IMR-90 (cell line): ENCODE measurements at regions not wholly inside any gene's neighbourhood (a gene's known extent, or its start where the extent isn't known, plus 50 kb on each side); places are given as distances from the start of the nearest gene placed in this dataset.

Experiments
- ATAC-seq: fragments of 200-7000 bp; cut with Tn5 transposase; 2 replicates; pipeline ENCODE4 v1.9.1; 2020; ENCODE audit warnings: low read depth, mild to moderate bottlenecking, moderate library complexity
- BruUV-seq: library from RNA; stranded (reverse); fragments of 400-500 nt; replicated peaks from 2 replicates; lab custom pipeline; 2021; lab: Mats Ljungman, UMichigan
- CTCF ChIA-PET: fragments of 300-600 bp; formaldehyde crosslinking; extraction: SDS; loops from one replicate; lab custom pipeline; 2021; ENCODE audit warnings: antibody characterized with exemption; lab: Yijun Ruan, JAX
- POLR2A ChIA-PET: fragments of 300-600 bp; sonication (Branson Sonifier 250); formaldehyde crosslinking; loops from one replicate; lab custom pipeline; 2022; ENCODE audit warnings: antibody characterized with exemption; ENCODE audit not compliant: unreplicated experiment; lab: Charles Lee
- DNase-seq: peaks from one replicate; pipeline ENCODE4 v3.0.0; 2013
- H2AFZ ChIP-seq: replicated peaks from 2 replicates; pipeline ENCODE3; 2013; ENCODE audit warnings: low read length, mild to moderate bottlenecking; ENCODE audit not compliant: poor library complexity
- H2AK5ac ChIP-seq: 2 replicates; pipeline ENCODE4 v1.6.1; 2013; ENCODE audit warnings: low read depth, low read length, inconsistent platforms
- H2AK9ac ChIP-seq: replicated peaks from 2 replicates; pipeline ENCODE3; 2013; ENCODE audit warnings: mild to moderate bottlenecking, low read depth, low read length, moderate library complexity; ENCODE audit not compliant: poor library complexity
- H2BK120ac ChIP-seq: 2 replicates; pipeline ENCODE4 v1.6.1; 2013; ENCODE audit warnings: low read depth, low read length, inconsistent platforms
- H2BK15ac ChIP-seq: 3 replicates; pipeline ENCODE4 v1.6.1; 2013; ENCODE audit warnings: low read depth, low read length, inconsistent platforms
- H2BK20ac ChIP-seq: 2 replicates; pipeline ENCODE4 v1.6.1; 2013; ENCODE audit warnings: low read depth, mild to moderate bottlenecking, inconsistent platforms, low read length, moderate library complexity
- H2BK5ac ChIP-seq: 2 replicates; pipeline ENCODE4 v1.6.1; 2013; ENCODE audit warnings: mild to moderate bottlenecking, low read depth, low read length, inconsistent platforms; ENCODE audit not compliant: poor library complexity, severe bottlenecking
- H3K14ac ChIP-seq: replicated peaks from 2 replicates; pipeline ENCODE4 v1.6.1; 2013; ENCODE audit warnings: low read depth, low read length, inconsistent platforms
- H3K18ac ChIP-seq: 2 replicates; pipeline ENCODE4 v1.6.1; 2013; ENCODE audit warnings: low read depth, low read length, control low read depth
- H3K23ac ChIP-seq: 2 replicates; pipeline ENCODE4 v1.6.1; 2013; ENCODE audit warnings: low read depth, low read length, inconsistent platforms
- H3K27ac ChIP-seq: 2 replicates; pipeline ENCODE4 v1.5.1; 2013; ENCODE audit warnings: mild to moderate bottlenecking, control low read depth, low read length; ENCODE audit not compliant: insufficient read depth
- H3K27me3 ChIP-seq: 2 replicates; pipeline ENCODE4 v1.6.1; 2013; ENCODE audit warnings: low read length; ENCODE audit not compliant: control insufficient read depth, insufficient read depth
- H3K36me3 ChIP-seq: 2 replicates; pipeline ENCODE4 v1.6.1; 2013; ENCODE audit warnings: low read length, mixed read lengths; ENCODE audit not compliant: control insufficient read depth, insufficient read depth
- H3K4ac ChIP-seq: 2 replicates; pipeline ENCODE4 v1.6.1; 2013; ENCODE audit warnings: low read depth, low read length, inconsistent platforms
- H3K4me1 ChIP-seq: 2 replicates; pipeline ENCODE4 v1.6.1; 2013; ENCODE audit warnings: low read length, mixed read lengths; ENCODE audit not compliant: control insufficient read depth, insufficient read depth
- H3K4me2 ChIP-seq: 2 replicates; pipeline ENCODE4 v1.6.1; 2013; ENCODE audit warnings: low read depth, mild to moderate bottlenecking, control low read depth, low read length, moderate library complexity
- H3K4me3 ChIP-seq: 2 replicates; pipeline ENCODE4 v1.5.1; 2013; ENCODE audit warnings: low read depth, mild to moderate bottlenecking, control low read depth, low read length, moderate library complexity; ENCODE audit not compliant: insufficient read depth
- H3K56ac ChIP-seq: 2 replicates; pipeline ENCODE4 v1.6.1; 2013; ENCODE audit warnings: low read length, inconsistent platforms; ENCODE audit not compliant: insufficient read depth; ENCODE audit errors: extremely low read depth
- H3K79me1 ChIP-seq, 2 experiments: 2 replicates each; pipeline ENCODE4 v1.6.1; 2013; ENCODE audit warnings: low read length in 2 of 2, inconsistent platforms in 1 of 2, low read depth in 1 of 2
- H3K9ac ChIP-seq: 2 replicates; pipeline ENCODE4 v1.6.1; 2013; ENCODE audit warnings: low read depth, low read length, control low read depth
- H3K9me1 ChIP-seq: 2 replicates; pipeline ENCODE4 v1.6.1; 2013; ENCODE audit warnings: low read length, inconsistent platforms; ENCODE audit not compliant: insufficient read depth
- H3K9me3 ChIP-seq: 2 replicates; pipeline ENCODE4 v1.6.1; 2013; ENCODE audit warnings: low read length; ENCODE audit not compliant: control insufficient read depth, insufficient read depth
- H4K20me1 ChIP-seq: 2 replicates; pipeline ENCODE4 v1.6.1; 2013; ENCODE audit warnings: low read length, inconsistent platforms; ENCODE audit not compliant: insufficient read depth
- H4K5ac ChIP-seq: 2 replicates; pipeline ENCODE4 v1.6.1; 2013; ENCODE audit warnings: mild to moderate bottlenecking, low read depth, low read length, control low read depth
- H4K8ac ChIP-seq, 2 experiments: 2 replicates each; pipeline ENCODE4 v1.6.1; 2013; ENCODE audit warnings: low read depth in 2 of 2, low read length in 2 of 2, control low read depth in 1 of 2, inconsistent platforms in 1 of 2
- H4K91ac ChIP-seq: 2 replicates; pipeline ENCODE4 v1.6.1; 2013; ENCODE audit warnings: low read depth, low read length, inconsistent platforms; ENCODE audit not compliant: insufficient read depth
- CEBPB ChIP-seq: IDR thresholded peaks from 2 replicates; pipeline ENCODE4 v1.6.1; 2012; ENCODE audit warnings: low read depth, low read length, improper control_type of control experiment
- CHD1 ChIP-seq: IDR thresholded peaks from 2 replicates; pipeline ENCODE4 v1.6.1; 2012; ENCODE audit warnings: low read depth, low read length, improper control_type of control experiment
- CTCF ChIP-seq: conservative IDR thresholded peaks from 2 replicates; pipeline ENCODE4 v1.5.1; 2012; ENCODE audit warnings: mild to moderate bottlenecking, low read depth, low read length, improper control_type of control experiment
- ELK1 ChIP-seq: fragments of 150-350 bp; IDR thresholded peaks from 2 replicates; pipeline ENCODE4 v1.6.1; 2016; ENCODE audit warnings: low read depth, mild to moderate bottlenecking, low read length, moderate library complexity, borderline replicate concordance
- FOS ChIP-seq: fragments of 150-350 bp; IDR thresholded peaks from 2 replicates; pipeline ENCODE4 v1.6.1; 2016; ENCODE audit warnings: low read depth, low read length
- MAFK ChIP-seq: IDR thresholded peaks from 2 replicates; pipeline ENCODE4 v1.6.1; 2012; ENCODE audit warnings: low read depth, low read length, improper control_type of control experiment
- MAZ ChIP-seq: IDR thresholded peaks from 2 replicates; pipeline ENCODE4 v1.6.1; 2012; ENCODE audit warnings: low read depth, mild to moderate bottlenecking, low read length, improper control_type of control experiment, moderate library complexity, borderline replicate concordance
- MXI1 ChIP-seq: IDR thresholded peaks from 2 replicates; pipeline ENCODE4 v1.6.1; 2012; ENCODE audit warnings: low read depth, mild to moderate bottlenecking, low read length, moderate library complexity, borderline replicate concordance
- NFE2L2 ChIP-seq: fragments of 150-350 bp; IDR thresholded peaks from 2 replicates; pipeline ENCODE4 v1.6.1; 2016; ENCODE audit warnings: low read depth, mild to moderate bottlenecking, low read length
- POLR2A ChIP-seq: IDR thresholded peaks from 2 replicates; pipeline ENCODE4 v1.6.1; 2012; ENCODE audit warnings: mild to moderate bottlenecking, low read depth, low read length
- RAD21 ChIP-seq: IDR thresholded peaks from 2 replicates; pipeline ENCODE4 v1.6.1; 2012; ENCODE audit warnings: low read length, improper control_type of control experiment
- RCOR1 ChIP-seq: IDR thresholded peaks from 2 replicates; pipeline ENCODE4 v1.6.1; 2012; ENCODE audit warnings: mild to moderate bottlenecking, low read length, improper control_type of control experiment; ENCODE audit not compliant: insufficient replicate concordance
- RFX5 ChIP-seq: IDR thresholded peaks from 2 replicates; pipeline ENCODE4 v1.8.0; 2012; ENCODE audit warnings: low read depth, mild to moderate bottlenecking, low read length, moderate library complexity
- SMC3 ChIP-seq: fragments of 150-350 bp; IDR thresholded peaks from 2 replicates; pipeline ENCODE4 v1.6.1; 2016; ENCODE audit warnings: low read depth, mild to moderate bottlenecking, antibody characterized with exemption, low read length, moderate library complexity
- USF2 ChIP-seq: fragments of 150-350 bp; IDR thresholded peaks from 2 replicates; pipeline ENCODE4 v1.6.1; 2017; ENCODE audit warnings: mild to moderate bottlenecking, antibody characterized with exemption, low read length, low read depth
- WGBS, 2 experiments: methylation state at CpG; one replicate each; pipeline versions ENCODE4 v1.1.5 to v1.1.7; 2013; ENCODE audit warnings: missing lambda C conversion rate in 2 of 2; ENCODE audit not compliant: insufficient read length in 1 of 2; ENCODE audit errors: extremely low coverage in 2 of 2; 5-methylcytosine and 5-hydroxymethylcytosine counted together
- dilution Hi-C: fragments of 300-500 bp; cut with HindIII; formaldehyde crosslinking; loops from one replicate; pipeline ENCODE4 v1.14.3; 2018; ENCODE audit warnings: low sequenced_read_pairs; ENCODE audit not compliant: unreplicated experiment
- in situ Hi-C: fragments of 300-500 bp; cut with MboI; formaldehyde crosslinking; loops from 3 replicates; pipeline ENCODE4 v1.14.3; 2019; ENCODE audit warnings: low sequenced_read_pairs, inconsistent platforms, mixed read lengths
- intact Hi-C: fragments of 100-400 bp; cut with micrococcal nuclease; formaldehyde crosslinking; loops from 2 replicates; pipeline ENCODE4 v1.10.0; 2022

- 79% methylated on average over 4 of the region's 9 CpGs; no CpG with 5 or more reads in 1 of the 2 experiments for WGBS, 2 experiments
- ChIA-PET POLR2A (no interaction called here), CTCF (interaction anchor here (0.8 to 1.0 kb wide), 3 partner anchors 11 to 541 kb away, joined by 3 to 4 read pairs (median 3); no protein-coding TSS in a partner anchor)
- Histone ChIP-seq H4K8ac (peak overlapping the region in 1 of 2 experiments; percentile 48; a peak in 1 of 4 replicates), H2BK5ac (no peak overlapping the region), H3K27me3 (no peaks in the 10 kb centered on the region), H3K36me3 (no peaks in the 10 kb centered on the region), H4K91ac (no peak overlapping the region), H2AK5ac (no peak overlapping the region), H3K4me2 (peak overlapping the region; percentile 36; the same call in 1 of the 2 replicates), H3K4me3 (no peak overlapping the region), H2AK9ac (no peak overlapping the region), H4K20me1 (no peaks in the 10 kb centered on the region), H3K4ac (no peak overlapping the region), H2BK120ac (peak overlapping the region; percentile 11; the same call in 1 of the 2 replicates), H3K9me1 (no peaks in the 10 kb centered on the region), H4K5ac (peak overlapping the region; percentile 39; the same call in 1 of the 2 replicates), H3K23ac (no peak overlapping the region), H3K27ac (no peak overlapping the region), H3K18ac (0 out of 2 replicates have a peak overlapping the region, but pooled peaks have one; percentile 10), H2AFZ (peak overlapping the region; percentile 48), H3K4me1 (peaks cover 6% of the 10 kb centered on the region; the same call in 1 of the 2 replicates), H2BK20ac (no peak overlapping the region; the same call in 1 of the 2 replicates), H3K9me3 (no peaks in the 10 kb centered on the region), H3K14ac (no peak overlapping the region), H3K79me1 (no peaks in the 10 kb centered on the region), H3K56ac (no peak overlapping the region; the same call in 1 of the 2 replicates), H2BK15ac (no peak overlapping the region), H3K9ac (no peak overlapping the region)
- dilution Hi-C loops (no loop called here), intact Hi-C loops (no loop called here), in situ Hi-C loops (no loop called here)
- no TSS peak for BruUV-seq
- ATAC-seq: no peak
- DNase-seq: no peak
- TF ChIP-seq MAFK: no peak
- TF ChIP-seq NFE2L2: no peak
- no peak for TF ChIP-seq CTCF
- TF ChIP-seq FOS: no peak
- no peak for TF ChIP-seq RAD21
- TF ChIP-seq RCOR1: no peak
- TF ChIP-seq CEBPB: no peak
- TF ChIP-seq MXI1: no peak
- TF ChIP-seq ELK1: no peak
- TF ChIP-seq USF2: no peak
- TF ChIP-seq SMC3: no peak
- TF ChIP-seq RFX5: no peak
- no peak for TF ChIP-seq CHD1
- TF ChIP-seq POLR2A: no peak
- TF ChIP-seq MAZ: no peak
Measured at GRCh38 chr6:113317891-113318574, 539.1 kb upstream of the MARCKS start.
